ENCODE measurements at regions not wholly inside any gene's neighbourhood (a gene's known extent, or its start where the extent isn't known, plus 50 kb on each side); places are given as distances from the start of the nearest gene placed in this dataset.

DNA sequence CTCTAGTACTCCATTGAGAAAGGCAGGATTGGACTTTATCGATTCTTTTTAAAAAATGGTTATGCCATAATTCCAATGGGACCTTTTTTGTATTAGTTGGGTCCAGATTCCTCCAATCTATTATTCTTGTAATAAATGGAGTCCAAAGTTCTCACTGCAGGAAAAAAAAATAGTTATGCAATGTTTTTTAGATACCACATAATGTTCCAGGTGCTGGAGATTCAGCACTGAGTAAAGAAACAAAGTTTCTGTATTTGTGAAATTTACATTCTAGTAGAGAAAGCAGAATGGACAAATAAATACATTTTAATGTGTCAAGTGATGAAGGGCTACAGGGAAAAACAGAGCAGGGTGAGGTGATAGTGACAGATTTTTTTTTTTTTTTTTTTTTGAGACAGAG lies 78.5 kb upstream of the MYCN start:
- no peak for DNase-seq
- no peak overlapping the region for H3K27ac ChIP-seq
- WGBS, 2 donors = 97 to 98% methylated on average over 1 of the region's 1 CpG
- H3K36me3 ChIP-seq = no peaks in the 10 kb centered on the region
- no peak overlapping the region for H3K4me3 ChIP-seq (replicated peaks in 1 of 3)
- no peaks in the 10 kb centered on the region for H3K27me3 ChIP-seq
- intact Hi-C loops (cut with DNase I) = no loop called here
- H3K4me1 ChIP-seq = peaks cover 3 to 12% of the 10 kb centered on the region in 2 donors
- TF ChIP-seq POLR2A (IDR thresholded peaks at IDR 0.05) = no peak
- TF ChIP-seq, protein P1, sequence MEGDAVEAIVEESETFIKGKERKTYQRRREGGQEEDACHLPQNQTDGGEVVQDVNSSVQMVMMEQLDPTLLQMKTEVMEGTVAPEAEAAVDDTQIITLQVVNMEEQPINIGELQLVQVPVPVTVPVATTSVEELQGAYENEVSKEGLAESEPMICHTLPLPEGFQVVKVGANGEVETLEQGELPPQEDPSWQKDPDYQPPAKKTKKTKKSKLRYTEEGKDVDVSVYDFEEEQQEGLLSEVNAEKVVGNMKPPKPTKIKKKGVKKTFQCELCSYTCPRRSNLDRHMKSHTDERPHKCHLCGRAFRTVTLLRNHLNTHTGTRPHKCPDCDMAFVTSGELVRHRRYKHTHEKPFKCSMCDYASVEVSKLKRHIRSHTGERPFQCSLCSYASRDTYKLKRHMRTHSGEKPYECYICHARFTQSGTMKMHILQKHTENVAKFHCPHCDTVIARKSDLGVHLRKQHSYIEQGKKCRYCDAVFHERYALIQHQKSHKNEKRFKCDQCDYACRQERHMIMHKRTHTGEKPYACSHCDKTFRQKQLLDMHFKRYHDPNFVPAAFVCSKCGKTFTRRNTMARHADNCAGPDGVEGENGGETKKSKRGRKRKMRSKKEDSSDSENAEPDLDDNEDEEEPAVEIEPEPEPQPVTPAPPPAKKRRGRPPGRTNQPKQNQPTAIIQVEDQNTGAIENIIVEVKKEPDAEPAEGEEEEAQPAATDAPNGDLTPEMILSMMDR (IDR thresholded peaks at IDR 0.05) = no peak
- no peaks in the 10 kb centered on the region for H3K9me3 ChIP-seq

DNA sequence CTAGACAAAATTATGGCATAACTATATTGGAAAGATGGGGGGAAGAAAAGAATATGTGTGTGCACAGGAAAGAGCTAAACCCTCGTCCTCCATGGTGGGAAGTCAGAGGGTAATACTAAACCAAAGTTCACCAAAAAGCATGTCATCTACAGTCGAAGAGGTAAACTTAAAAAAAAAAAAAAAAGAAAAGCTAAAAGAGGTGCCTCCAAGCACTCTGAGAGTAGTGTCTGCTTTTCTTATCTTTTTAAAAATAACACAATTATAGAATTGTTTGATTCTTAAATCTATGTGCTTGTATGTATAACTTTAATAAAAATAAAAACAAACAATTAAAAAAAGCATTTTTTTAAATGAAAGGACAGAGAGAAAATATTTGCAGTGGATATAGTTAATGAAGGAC lies 77.3 kb upstream of the MYCN start:
- no peak for DNase-seq
- Histone ChIP-seq H3K4me1 (peaks cover 1 to 10% of the 10 kb centered on the region in 2 donors), H3K27ac (no peak overlapping the region), H3K36me3 (no peaks in the 10 kb centered on the region), H3K4me3 (replicated peaks in 1 of 3) (no peak overlapping the region), H3K27me3 (no peaks in the 10 kb centered on the region), H3K9me3 (no peaks in the 10 kb centered on the region)
- TF ChIP-seq POLR2A (IDR thresholded peaks at IDR 0.05) = no peak
- TF ChIP-seq, protein P1 (IDR thresholded peaks at IDR 0.05) = no peak
- 84 to 91% methylated on average over 2 of the region's 2 CpGs for WGBS, 2 donors
- intact Hi-C loops (cut with DNase I) = no loop called here

DNA sequence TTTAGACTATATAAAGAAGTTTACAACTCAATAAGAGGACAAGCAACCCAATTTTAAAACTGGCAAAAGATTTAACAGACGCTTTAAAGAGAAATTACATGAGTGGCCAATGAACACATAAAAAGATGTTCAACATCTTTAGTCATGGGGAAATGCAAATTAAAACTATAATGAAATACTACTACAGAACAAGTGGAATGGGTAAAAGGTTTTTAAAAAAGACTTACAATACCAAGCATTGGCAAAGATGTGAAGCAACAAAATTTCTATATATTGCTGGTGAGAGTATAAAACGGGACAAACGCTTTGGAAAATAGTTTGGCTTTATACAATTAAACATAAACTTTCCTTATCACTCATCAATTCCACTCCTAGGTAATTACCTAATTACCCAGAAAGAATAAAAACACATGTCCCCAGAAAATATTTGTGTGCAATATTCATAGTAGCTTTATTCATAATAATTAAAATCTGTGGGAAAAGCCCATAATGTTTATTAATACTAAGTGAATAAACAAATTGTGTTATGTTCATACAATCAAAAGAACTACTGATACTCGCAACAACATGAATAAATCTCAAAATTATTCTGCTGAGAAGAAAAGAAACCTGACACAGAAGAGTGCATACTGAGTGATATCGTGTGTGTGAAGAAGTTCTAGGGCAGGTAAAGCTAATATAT lies 76.7 kb upstream of the MYCN start:
- H3K4me1 ChIP-seq = peaks cover 0 to 8% of the 10 kb centered on the region in 2 donors
- no peak overlapping the region for H3K27ac ChIP-seq
- no peaks in the 10 kb centered on the region for H3K27me3 ChIP-seq
- no peaks in the 10 kb centered on the region for H3K9me3 ChIP-seq
- intact Hi-C loops (cut with DNase I) = no loop called here
- 89 to 96% methylated on average over 5 of the region's 5 CpGs for WGBS, 2 donors
- TF ChIP-seq, protein P1 (IDR thresholded peaks at IDR 0.05) = no peak
- TF ChIP-seq POLR2A (IDR thresholded peaks at IDR 0.05) = no peak
- H3K36me3 ChIP-seq = no peaks in the 10 kb centered on the region
- H3K4me3 ChIP-seq (replicated peaks in 1 of 3) = no peak overlapping the region
- no peak for DNase-seq

DNA sequence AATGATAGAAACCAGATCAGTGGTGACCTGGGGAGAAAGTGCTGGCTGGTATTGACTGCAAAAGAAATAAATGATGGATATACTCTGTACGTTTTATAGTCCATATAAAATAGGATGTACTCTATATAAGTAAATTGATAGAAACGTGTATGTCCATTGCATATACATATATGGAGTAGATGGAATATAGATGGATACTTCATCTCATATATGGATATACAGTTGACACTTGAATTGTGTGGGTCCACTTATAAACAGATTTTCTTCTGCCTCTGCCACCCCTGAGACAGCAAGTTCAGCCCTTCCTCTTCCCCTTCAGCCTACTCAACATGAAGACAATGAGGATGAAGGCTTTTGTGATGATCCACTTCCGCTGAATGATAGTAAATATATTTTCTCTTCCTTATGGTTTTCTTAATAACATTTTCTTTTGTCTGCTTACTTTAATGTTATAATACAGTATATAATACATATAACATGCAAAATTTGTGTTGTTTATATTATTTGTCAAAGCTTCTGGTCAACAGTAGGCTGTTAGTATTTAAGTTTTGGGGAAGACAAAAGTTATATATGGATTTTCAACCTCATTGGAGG lies 76.1 kb upstream of the MYCN start:
- intact Hi-C loops (cut with DNase I) = no loop called here
- H3K36me3 ChIP-seq = no peaks in the 10 kb centered on the region
- WGBS, 2 donors = 85 to 94% methylated on average over 3 of the region's 3 CpGs

DNA sequence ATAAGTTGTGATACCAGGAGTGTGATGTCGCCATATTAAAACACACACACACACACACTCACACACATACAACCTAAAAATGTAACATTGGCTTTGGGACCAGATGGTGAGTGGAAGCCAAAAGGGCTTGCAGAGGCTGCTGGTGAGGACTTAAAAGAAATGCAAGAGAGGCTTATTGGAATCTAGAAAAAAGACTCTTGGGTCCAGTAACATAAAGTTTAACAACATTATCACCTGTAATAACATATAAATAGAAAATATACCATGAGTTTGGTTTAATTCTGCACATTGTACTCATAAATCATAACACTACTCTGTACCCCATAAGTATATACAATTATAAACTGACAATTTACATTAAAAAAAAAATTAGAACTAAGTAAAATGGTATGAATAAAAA lies 74.4 kb upstream of the MYCN start:
- no peaks in the 10 kb centered on the region for H3K27me3 ChIP-seq
- intact Hi-C loops (cut with DNase I) = no loop called here
- 97 to 100% methylated on average over 1 of the region's 1 CpG for WGBS, 2 donors
- no peak for DNase-seq
- H3K4me3 ChIP-seq (replicated peaks in 1 of 3) = no peak overlapping the region
- no peaks in the 10 kb centered on the region for H3K36me3 ChIP-seq
- H3K27ac ChIP-seq = no peak overlapping the region
- TF ChIP-seq, protein P1 (IDR thresholded peaks at IDR 0.05) = no peak
- H3K9me3 ChIP-seq = no peaks in the 10 kb centered on the region
- no peaks in the 10 kb centered on the region for H3K4me1 ChIP-seq

More for the DNA sequence above, 76.1 kb upstream of the MYCN start:
- DNase-seq = no peak
- H3K4me1 ChIP-seq = peaks cover 0 to 1% of the 10 kb centered on the region in 2 donors
- no peaks in the 10 kb centered on the region for H3K27me3 ChIP-seq
- TF ChIP-seq, protein P1 (IDR thresholded peaks at IDR 0.05) = no peak
- TF ChIP-seq POLR2A (IDR thresholded peaks at IDR 0.05) = no peak
- no peak overlapping the region for H3K27ac ChIP-seq
- no peaks in the 10 kb centered on the region for H3K9me3 ChIP-seq
- H3K4me3 ChIP-seq (replicated peaks in 1 of 3) = no peak overlapping the region

Measured in thyroid gland (tissue), 4 donors.